GM21723 (cell line): ENCODE measurements at regions not wholly inside any gene's neighbourhood (a gene's known extent, or its start where the extent isn't known, plus 50 kb on each side); places are given as distances from the start of the nearest gene placed in this dataset.
"Not testable (repeated sequence)": the region's sequence is repeated elsewhere in the genome, so short reads cannot be mapped to it uniquely, and the experiment has no call there.

Source experiments
- ATAC-seq: cut with Tn5 transposase; IDR thresholded peaks from one replicate; pipeline ENCODE4 v1.9.1; 2021; ENCODE audit warnings: mild to moderate bottlenecking, moderate library complexity; ENCODE audit not compliant: unreplicated experiment

GRCh38 chr6:97449444-97449966 lies 166.5 kb upstream of the MMS22L start:
- no peak for ATAC-seq

GRCh38 chr6:97450087-97450486 lies 167.1 kb upstream of the MMS22L start:
- no peak for ATAC-seq

GRCh38 chr6:97456070-97456469 lies 173.1 kb upstream of the MMS22L start:
- ATAC-seq: no peak

GRCh38 chr6:97459535-97459934 lies 176.5 kb upstream of the MMS22L start:
- no peak for ATAC-seq

GRCh38 chr6:97459986-97460385 lies 177.0 kb upstream of the MMS22L start:
- ATAC-seq: no peak

GRCh38 chr6:97460394-97461080 lies 177.5 kb upstream of the MMS22L start:
- ATAC-seq: no peak

- ATAC-seq: no peak
Measured at GRCh38 chr6:97461218-97461617, 178.2 kb upstream of the MMS22L start.

GRCh38 chr6:97462031-97462430 lies 179.0 kb upstream of the MMS22L start:
- no peak for ATAC-seq

- ATAC-seq: no peak
Measured at GRCh38 chr6:97462938-97463598, 180.1 kb upstream of the MMS22L start.

GRCh38 chr6:97465877-97466561 lies 183.0 kb upstream of the MMS22L start:
- no peak for ATAC-seq

GRCh38 chr6:97468981-97469380 lies 186.0 kb upstream of the MMS22L start:
- ATAC-seq: no peak

- no peak for ATAC-seq
Measured at GRCh38 chr6:97469451-97469850, 186.4 kb upstream of the MMS22L start.

- no peak for ATAC-seq
Measured at GRCh38 chr6:97470322-97470721, 187.3 kb upstream of the MMS22L start.

- ATAC-seq: no peak
Measured at GRCh38 chr6:97473979-97474378, 191.0 kb upstream of the MMS22L start.

GRCh38 chr6:97497713-97498331 lies 214.8 kb upstream of the MMS22L start:
- ATAC-seq: peak; percentile 99

- no peak for ATAC-seq
Measured at GRCh38 chr6:97501853-97502252, 218.8 kb upstream of the MMS22L start.

- ATAC-seq: no peak
Measured at GRCh38 chr6:97508646-97509045, 225.6 kb upstream of the MMS22L start.

- not testable (repeated sequence) for ATAC-seq
Measured at GRCh38 chr6:97513260-97513659, 230.2 kb upstream of the MMS22L start.

- no peak for ATAC-seq
Measured at GRCh38 chr6:97524811-97525210, 241.8 kb upstream of the MMS22L start.

- no peak for ATAC-seq
Measured at GRCh38 chr6:97535800-97536199, 252.8 kb upstream of the MMS22L start.

GRCh38 chr6:97548354-97548753 lies 265.3 kb upstream of the MMS22L start:
- no peak for ATAC-seq
